Prostate gland (tissue), 2 donors: ENCODE measurements at regions not wholly inside any gene's neighbourhood (a gene's known extent, or its start where the extent isn't known, plus 50 kb on each side); places are given as distances from the start of the nearest gene placed in this dataset.

Experiments
- DNase-seq: peaks from one replicate; pipeline ENCODE4 v3.0.0-alpha.2; 2019; ENCODE audit warnings: low spot score
- H3K27ac ChIP-seq, 2 donors: fragments of 200-600 bp; sonication (generic); 2 replicates each; pipeline ENCODE4 v1.5.1; 2017 to 2019
- H3K27me3 ChIP-seq: fragments of 200-600 bp; sonication (generic); replicated peaks from 2 replicates; pipeline ENCODE4 v1.5.1; 2019; ENCODE audit not compliant: insufficient read depth
- H3K36me3 ChIP-seq, 2 donors: fragments of 200-600 bp; sonication (generic); 1 replicate in 1 of 2; 2 replicates in 1 of 2; pipeline versions ENCODE4 v1.5.1 to v1.8.1; 2017 to 2019
- H3K4me1 ChIP-seq: fragments of 200-600 bp; sonication (generic); replicated peaks from 2 replicates; pipeline ENCODE4 v1.5.1; 2019
- H3K4me3 ChIP-seq, 2 donors: fragments of 200-600 bp; sonication (generic); 2 replicates each; pipeline ENCODE4 v1.5.1; 2017 to 2019
- H3K9me3 ChIP-seq: fragments of 200-600 bp; sonication (generic); 2 replicates; pipeline ENCODE4 v1.5.1; 2017
- POLR2A ChIP-seq: fragments of 450-650 bp; IDR thresholded peaks from one replicate; pipeline ENCODE4 v1.6.1; 2016; ENCODE audit warnings: antibody characterized with exemption, mild to moderate bottlenecking
- POLR2AphosphoS5 ChIP-seq: sonication (generic); formaldehyde crosslinking; IDR thresholded peaks from one replicate; pipeline ENCODE4 v1.6.1; 2017; ENCODE audit warnings: antibody characterized with exemption
- WGBS: methylation state at CpG from one replicate; pipeline ENCODE4 v1.1.5; 2018; 5-methylcytosine and 5-hydroxymethylcytosine counted together
- intact Hi-C: fragments of 100-400 bp; cut with DNase I; formaldehyde crosslinking; loops from one replicate; pipeline ENCODE4 v1.14.2; 2022
- TF ChIP-seq, protein P1 (sequence below), 4 experiments: fragments of 200-600 bp in 2 of 4; fragments of 450-650 bp in 2 of 4; sonication (generic) in 2 of 4; IDR thresholded peaks; 1 replicate in 3 of 4; 2 replicates in 1 of 4; pipeline ENCODE4 v1.5.1; 2016 to 2019; ENCODE audit warnings: antibody characterized with exemption in 4 of 4, mild to moderate bottlenecking in 2 of 4, moderate library complexity in 2 of 4

- Histone ChIP-seq H3K27me3 (no peaks in the 10 kb centered on the region), H3K4me3 (no peak overlapping the region), H3K27ac (no peak overlapping the region), H3K36me3 (no peaks in the 10 kb centered on the region), H3K9me3 (no peaks in the 10 kb centered on the region), H3K4me1 (no peaks in the 10 kb centered on the region)
- no peak for TF ChIP-seq POLR2AphosphoS5
- TF ChIP-seq, protein P1, sequence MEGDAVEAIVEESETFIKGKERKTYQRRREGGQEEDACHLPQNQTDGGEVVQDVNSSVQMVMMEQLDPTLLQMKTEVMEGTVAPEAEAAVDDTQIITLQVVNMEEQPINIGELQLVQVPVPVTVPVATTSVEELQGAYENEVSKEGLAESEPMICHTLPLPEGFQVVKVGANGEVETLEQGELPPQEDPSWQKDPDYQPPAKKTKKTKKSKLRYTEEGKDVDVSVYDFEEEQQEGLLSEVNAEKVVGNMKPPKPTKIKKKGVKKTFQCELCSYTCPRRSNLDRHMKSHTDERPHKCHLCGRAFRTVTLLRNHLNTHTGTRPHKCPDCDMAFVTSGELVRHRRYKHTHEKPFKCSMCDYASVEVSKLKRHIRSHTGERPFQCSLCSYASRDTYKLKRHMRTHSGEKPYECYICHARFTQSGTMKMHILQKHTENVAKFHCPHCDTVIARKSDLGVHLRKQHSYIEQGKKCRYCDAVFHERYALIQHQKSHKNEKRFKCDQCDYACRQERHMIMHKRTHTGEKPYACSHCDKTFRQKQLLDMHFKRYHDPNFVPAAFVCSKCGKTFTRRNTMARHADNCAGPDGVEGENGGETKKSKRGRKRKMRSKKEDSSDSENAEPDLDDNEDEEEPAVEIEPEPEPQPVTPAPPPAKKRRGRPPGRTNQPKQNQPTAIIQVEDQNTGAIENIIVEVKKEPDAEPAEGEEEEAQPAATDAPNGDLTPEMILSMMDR (IDR thresholded peaks at IDR 0.05): no peak
- no peak for TF ChIP-seq POLR2A
- no peak for DNase-seq
- intact Hi-C loops: no loop called here
Measured at GRCh38 chr18:61274416-61274960, 58.7 kb upstream of the CDH20 start.

DNA sequence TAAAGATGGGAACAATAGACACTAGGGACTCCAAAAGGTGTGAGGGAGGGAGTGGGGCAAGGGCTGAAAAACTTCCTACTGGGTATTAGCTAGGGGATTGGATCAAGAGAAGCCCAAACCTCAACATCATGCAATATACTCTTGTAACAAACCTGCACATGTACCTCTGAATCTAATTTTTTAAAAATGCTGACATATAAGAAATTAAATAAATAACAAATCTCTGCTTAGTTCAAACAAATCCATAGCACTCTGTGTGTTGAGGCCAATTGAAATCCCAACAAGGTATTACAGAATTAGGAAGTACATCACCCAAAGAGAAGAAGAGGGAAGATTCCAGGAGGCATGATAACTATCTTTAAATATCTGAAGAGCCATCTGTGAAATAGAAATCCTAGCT, 55.4 kb upstream of the CDH20 start:
- no peaks in the 10 kb centered on the region for H3K4me1 ChIP-seq
- intact Hi-C loops: no loop called here
- no peaks in the 10 kb centered on the region for H3K36me3 ChIP-seq
- no peak overlapping the region for H3K4me3 ChIP-seq
- H3K9me3 ChIP-seq: no peaks in the 10 kb centered on the region
- TF ChIP-seq POLR2A (no peak), POLR2AphosphoS5 (no peak)
- TF ChIP-seq, protein P1 (IDR thresholded peaks at IDR 0.05): no peak
- no peak for DNase-seq
- no peaks in the 10 kb centered on the region for H3K27me3 ChIP-seq
- no peak overlapping the region for H3K27ac ChIP-seq

GRCh38 chr18:61281431-61281830, 51.8 kb upstream of the CDH20 start:
- WGBS: 94% methylated on average over 1 of the region's 1 CpG
- H3K4me3 ChIP-seq: no peak overlapping the region
- no peak for DNase-seq
- H3K9me3 ChIP-seq: no peaks in the 10 kb centered on the region
- H3K36me3 ChIP-seq: no peaks in the 10 kb centered on the region
- H3K4me1 ChIP-seq: no peaks in the 10 kb centered on the region
- intact Hi-C loops: no loop called here
- no peaks in the 10 kb centered on the region for H3K27me3 ChIP-seq
- H3K27ac ChIP-seq: no peak overlapping the region
- TF ChIP-seq, protein P1 (IDR thresholded peaks at IDR 0.05): no peak
- TF ChIP-seq POLR2A: no peak
- TF ChIP-seq POLR2AphosphoS5: no peak

GRCh38 chr18:61282926-61283325, 50.3 kb upstream of the CDH20 start:
- Histone ChIP-seq H3K9me3 (no peaks in the 10 kb centered on the region), H3K4me1 (no peaks in the 10 kb centered on the region), H3K27me3 (no peaks in the 10 kb centered on the region), H3K27ac (no peak overlapping the region), H3K4me3 (no peak overlapping the region), H3K36me3 (no peaks in the 10 kb centered on the region)
- no peak for DNase-seq
- WGBS: 84% methylated on average over 2 of the region's 2 CpGs
- TF ChIP-seq, protein P1 (IDR thresholded peaks at IDR 0.05): no peak
- TF ChIP-seq POLR2A: no peak
- TF ChIP-seq POLR2AphosphoS5: no peak
- intact Hi-C loops: no loop called here
